Osteocyte (in vitro differentiated cells): ENCODE measurements at regions not wholly inside any gene's neighbourhood (a gene's known extent, or its start where the extent isn't known, plus 50 kb on each side); places are given as distances from the start of the nearest gene placed in this dataset.

ENCODE experiments used
- DNase-seq: peaks from one replicate; pipeline ENCODE4 v3.0.0; 2021; ENCODE audit warnings: mixed read lengths; ENCODE audit not compliant: unreplicated experiment; ENCODE audit errors: extremely low spot score
- H3K27ac Mint-ChIP-seq: one replicate; pipeline ENCODE4 v1.8.0; 2021; ENCODE audit warnings: mild to moderate bottlenecking, mixed read lengths; ENCODE audit not compliant: unreplicated experiment
- H3K27me3 Mint-ChIP-seq: one replicate; pipeline ENCODE4 v1.8.0; 2021; ENCODE audit warnings: mixed read lengths; ENCODE audit not compliant: unreplicated experiment
- H3K36me3 Mint-ChIP-seq: one replicate; pipeline ENCODE4 v1.8.0; 2021; ENCODE audit warnings: mixed read lengths; ENCODE audit not compliant: unreplicated experiment
- H3K4me1 Mint-ChIP-seq: one replicate; pipeline ENCODE4 v1.8.0; 2021; ENCODE audit warnings: mixed read lengths; ENCODE audit not compliant: unreplicated experiment
- H3K4me3 Mint-ChIP-seq: one replicate; pipeline ENCODE4 v1.8.0; 2021; ENCODE audit warnings: mild to moderate bottlenecking, moderate library complexity, mixed read lengths; ENCODE audit not compliant: unreplicated experiment
- H3K9me3 Mint-ChIP-seq: one replicate; pipeline ENCODE4 v1.8.0; 2021; ENCODE audit warnings: mixed read lengths; ENCODE audit not compliant: unreplicated experiment
- CTCF ChIP-seq: fragments of 200-600 bp; sonication (generic); IDR thresholded peaks from 2 replicates; pipeline ENCODE4 v1.5.0; 2021; ENCODE audit warnings: antibody characterized with exemption, mild to moderate bottlenecking, moderate library complexity

GRCh38 chr11:32039149-32039548 is 51.7 kb upstream of the RCN1 start:
- H3K9me3 Mint-ChIP-seq = no peaks in the 10 kb centered on the region
- no peak for TF ChIP-seq CTCF
- DNase-seq = no peak
- no peaks in the 10 kb centered on the region for H3K36me3 Mint-ChIP-seq
- no peak overlapping the region for H3K27ac Mint-ChIP-seq
- H3K4me3 Mint-ChIP-seq = no peak overlapping the region
- H3K27me3 Mint-ChIP-seq = peaks cover 18% of the 10 kb centered on the region
- H3K4me1 Mint-ChIP-seq = no peaks in the 10 kb centered on the region

GRCh38 chr11:32034680-32035079 is 56.2 kb upstream of the RCN1 start:
- no peak for TF ChIP-seq CTCF
- Mint-ChIP-seq H3K36me3 (no peaks in the 10 kb centered on the region), H3K4me1 (no peaks in the 10 kb centered on the region), H3K4me3 (no peak overlapping the region), H3K9me3 (no peaks in the 10 kb centered on the region), H3K27ac (no peak overlapping the region), H3K27me3 (peaks cover 7% of the 10 kb centered on the region)
- DNase-seq = no peak

GRCh38 chr11:32034149-32034548 is 56.7 kb upstream of the RCN1 start:
- Mint-ChIP-seq H3K4me1 (no peaks in the 10 kb centered on the region), H3K27me3 (peaks cover 2% of the 10 kb centered on the region), H3K27ac (no peak overlapping the region), H3K4me3 (no peak overlapping the region), H3K9me3 (no peaks in the 10 kb centered on the region), H3K36me3 (no peaks in the 10 kb centered on the region)
- no peak for DNase-seq
- no peak for TF ChIP-seq CTCF

- Mint-ChIP-seq H3K4me3 (no peak overlapping the region), H3K36me3 (no peaks in the 10 kb centered on the region), H3K9me3 (no peaks in the 10 kb centered on the region), H3K4me1 (no peaks in the 10 kb centered on the region), H3K27ac (no peak overlapping the region), H3K27me3 (no peaks in the 10 kb centered on the region)
- no peak for DNase-seq
- no peak for TF ChIP-seq CTCF
Observed at GRCh38 chr11:32033491-32033890, 57.4 kb upstream of the RCN1 start.

GRCh38 chr11:32033067-32033466 is 57.8 kb upstream of the RCN1 start:
- TF ChIP-seq CTCF = no peak
- H3K9me3 Mint-ChIP-seq = no peaks in the 10 kb centered on the region
- H3K4me1 Mint-ChIP-seq = no peaks in the 10 kb centered on the region
- H3K27ac Mint-ChIP-seq = no peak overlapping the region
- H3K36me3 Mint-ChIP-seq = no peaks in the 10 kb centered on the region
- H3K27me3 Mint-ChIP-seq = no peaks in the 10 kb centered on the region
- no peak overlapping the region for H3K4me3 Mint-ChIP-seq
- DNase-seq = no peak
